ENCODE measurements at regions not wholly inside any gene's neighbourhood (a gene's known extent, or its start where the extent isn't known, plus 50 kb on each side); places are given as distances from the start of the nearest gene placed in this dataset.

- no peak for TF ChIP-seq SMC3 (conservative IDR thresholded peaks at IDR 0.05; ENCODE audit: poor library complexity)
- TF ChIP-seq EZH2 (IDR thresholded peaks at IDR 0.05; ENCODE audit: borderline replicate concordance, insufficient read depth, low read length, poor library complexity, severe bottlenecking), result no peak
- no peak for TF ChIP-seq CTCF (IDR thresholded peaks at IDR 0.05; ENCODE audit: poor library complexity, severe bottlenecking)
Measured at GRCh38 chr5:167001246-167001645, 1290.2 kb upstream of the WWC1 start.
